ENCODE measurements at regions not wholly inside any gene's neighbourhood (a gene's known extent, or its start where the extent isn't known, plus 50 kb on each side); places are given as distances from the start of the nearest gene placed in this dataset.
"Not testable (repeated sequence)": the region's sequence is repeated elsewhere in the genome, so short reads cannot be mapped to it uniquely, and the experiment has no call there.

DNA sequence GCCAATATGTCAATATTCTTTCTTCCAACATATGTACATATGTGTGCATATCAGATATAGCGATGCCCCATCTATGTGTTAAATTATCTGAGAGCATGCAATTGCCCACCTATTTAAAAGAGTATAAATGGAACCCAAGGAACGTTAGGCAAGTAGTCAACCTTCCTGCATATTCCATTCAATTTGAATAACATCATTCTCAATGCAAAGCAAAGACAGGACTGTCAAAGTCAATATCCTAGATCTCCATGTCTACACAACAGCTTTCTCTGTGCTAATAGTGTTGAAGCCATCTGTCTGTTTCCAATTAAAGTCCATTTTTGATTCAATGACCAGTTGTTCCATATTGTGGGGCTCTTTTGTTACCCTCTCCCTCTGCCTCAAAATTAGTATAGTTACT is 85.3 kb upstream of the COX7C start:
- Mint-ChIP-seq H3K36me3 (no peaks in the 10 kb centered on the region), H3K9me3 (no peaks in the 10 kb centered on the region), H3K27ac (no peak overlapping the region)
- no peak for DNase-seq (ENCODE audit: low spot score in 2 of 2)
- ATAC-seq = no peak

DNA sequence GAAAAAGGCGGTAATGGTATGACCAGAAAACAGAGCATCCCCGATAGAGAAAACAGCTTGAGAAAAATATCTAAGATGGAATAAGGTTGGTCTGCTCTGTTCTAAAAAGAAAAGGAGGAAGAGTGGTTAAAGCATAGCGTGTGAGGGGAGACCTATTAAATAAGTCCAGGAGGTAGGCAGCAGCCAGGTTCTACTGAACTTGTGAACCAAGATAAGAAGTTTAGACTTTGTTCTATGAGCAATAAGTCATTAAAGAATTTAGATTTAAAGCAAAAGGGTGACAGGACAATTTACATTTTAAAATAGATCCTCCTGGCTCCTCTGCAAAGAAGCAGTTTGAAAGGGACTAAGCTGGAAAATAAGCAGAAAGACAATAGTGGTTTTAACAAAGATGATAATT is 81.3 kb upstream of the COX7C start:
- no peak for DNase-seq (ENCODE audit: low spot score in 2 of 2)
- Mint-ChIP-seq H3K27ac (no peak overlapping the region), H3K9me3 (no peaks in the 10 kb centered on the region), H3K36me3 (no peaks in the 10 kb centered on the region)
- ATAC-seq = no peak

DNA sequence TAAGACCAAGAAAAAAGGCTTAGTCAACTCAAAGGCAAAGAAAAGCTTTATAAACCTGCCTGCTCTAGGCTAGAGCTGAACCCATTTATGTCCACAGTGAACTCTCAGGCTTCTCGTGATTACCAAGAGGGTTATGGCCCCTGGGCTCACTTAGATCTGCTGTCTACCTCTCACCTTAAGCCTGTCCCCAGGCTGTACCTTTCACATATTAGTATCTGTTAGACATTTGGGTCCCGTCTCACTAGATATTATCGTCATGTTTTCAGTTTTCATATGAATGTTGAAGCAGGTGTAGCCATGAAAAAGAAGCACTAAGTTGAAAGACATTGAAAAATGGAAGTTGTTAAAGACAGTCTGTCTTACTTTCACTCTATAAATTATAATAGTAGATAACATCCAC is 75.2 kb upstream of the COX7C start:
- no peaks in the 10 kb centered on the region for H3K9me3 Mint-ChIP-seq
- H3K36me3 Mint-ChIP-seq = no peaks in the 10 kb centered on the region
- H3K27ac Mint-ChIP-seq = no peak overlapping the region
- ATAC-seq (no peak), DNase-seq (ENCODE audit: low spot score in 2 of 2) (no peak)

DNA sequence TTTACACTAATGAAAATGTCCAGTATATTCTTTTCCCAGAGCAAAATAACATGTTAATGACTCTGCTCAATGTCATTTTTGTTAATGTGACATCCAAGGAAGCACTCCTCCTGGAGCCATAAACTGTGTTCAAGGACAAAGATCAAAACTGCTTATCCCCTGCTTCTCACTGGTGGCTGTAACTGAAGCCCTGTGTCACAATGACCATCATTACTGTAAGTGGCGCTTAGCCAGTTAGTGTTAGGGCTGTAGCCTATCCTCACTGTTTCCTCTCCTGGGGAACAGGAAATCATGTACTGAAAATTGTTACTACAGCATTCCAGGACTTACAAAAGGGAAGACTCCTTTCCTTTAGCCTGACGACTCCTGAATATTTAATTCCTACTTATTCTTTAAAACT is 71.7 kb upstream of the COX7C start:
- DNase-seq (ENCODE audit: low spot score in 2 of 2) (no peak), ATAC-seq (no peak)
- Mint-ChIP-seq H3K9me3 (no peaks in the 10 kb centered on the region), H3K27ac (no peak overlapping the region), H3K36me3 (no peaks in the 10 kb centered on the region)

DNA sequence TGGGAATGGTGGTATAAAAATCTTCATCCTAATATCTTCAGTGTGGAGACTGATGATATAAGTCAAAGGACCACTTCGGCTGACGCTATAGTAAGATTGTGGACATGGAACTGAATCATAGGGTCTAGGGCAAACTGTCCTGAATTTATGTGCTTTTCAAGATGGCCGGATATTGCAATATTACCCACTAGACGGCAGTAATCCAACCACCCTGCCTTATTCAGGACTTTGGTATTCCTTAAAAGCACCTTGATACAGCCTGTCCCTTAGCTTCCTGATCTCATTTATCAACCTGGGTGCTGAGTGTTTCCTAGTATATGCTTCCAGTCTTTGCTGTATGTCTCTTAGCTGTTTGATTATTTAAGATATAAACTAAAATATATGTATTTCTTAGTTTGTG is 71.2 kb upstream of the COX7C start:
- ATAC-seq = no peak
- DNase-seq (ENCODE audit: low spot score in 2 of 2) = no peak
- no peak overlapping the region for H3K27ac Mint-ChIP-seq
- no peaks in the 10 kb centered on the region for H3K9me3 Mint-ChIP-seq
- H3K36me3 Mint-ChIP-seq = no peaks in the 10 kb centered on the region

DNA sequence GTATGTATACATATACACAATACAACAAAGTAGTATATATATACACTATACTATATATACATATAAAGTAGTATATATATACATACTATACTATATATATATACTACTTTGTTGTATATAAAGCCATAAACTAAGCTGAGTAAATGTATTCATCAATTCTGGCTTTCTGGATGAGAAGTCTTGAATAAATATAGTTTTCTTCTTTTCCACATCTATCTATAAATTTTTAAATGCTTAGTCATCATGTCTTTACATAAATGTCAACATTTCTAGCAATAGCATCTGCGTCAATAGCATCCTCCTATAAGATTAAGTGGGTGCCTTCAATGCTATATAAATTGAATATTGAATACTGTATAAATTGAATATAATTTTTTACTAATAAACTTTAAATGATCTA is 63.1 kb upstream of the COX7C start:
- peaks cover 0 to 3% of the 10 kb centered on the region in 2 donors for H3K9me3 Mint-ChIP-seq
- no peak for ATAC-seq

DNA sequence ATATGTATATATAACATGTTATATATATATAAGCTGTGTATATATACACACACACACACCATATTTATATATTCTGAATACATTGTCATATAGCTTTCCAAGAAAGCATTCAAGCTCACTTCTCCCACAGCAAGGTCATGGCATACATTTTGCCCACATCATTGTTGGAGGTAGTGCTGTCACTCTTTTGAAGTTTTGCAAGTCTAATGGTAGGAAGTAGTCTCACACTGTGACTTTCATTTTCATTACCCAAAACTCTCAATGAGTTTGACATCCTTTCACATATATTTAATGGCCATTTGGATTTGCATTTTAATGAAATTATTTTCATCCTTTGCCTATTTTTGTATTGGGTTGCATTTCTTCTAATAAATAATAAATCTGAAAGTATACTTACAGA is 59.8 kb upstream of the COX7C start:
- ATAC-seq (no peak), DNase-seq (ENCODE audit: low spot score in 2 of 2) (no peak)
- no peaks in the 10 kb centered on the region for H3K36me3 Mint-ChIP-seq
- H3K27ac Mint-ChIP-seq = no peak overlapping the region
- H3K9me3 Mint-ChIP-seq = peaks cover 0 to 3% of the 10 kb centered on the region in 2 donors

More for the DNA sequence above, 63.1 kb upstream of the COX7C start:
- Mint-ChIP-seq H3K27ac (no peak overlapping the region), H3K36me3 (no peaks in the 10 kb centered on the region)
- no peak for DNase-seq (ENCODE audit: low spot score in 2 of 2)

DNA sequence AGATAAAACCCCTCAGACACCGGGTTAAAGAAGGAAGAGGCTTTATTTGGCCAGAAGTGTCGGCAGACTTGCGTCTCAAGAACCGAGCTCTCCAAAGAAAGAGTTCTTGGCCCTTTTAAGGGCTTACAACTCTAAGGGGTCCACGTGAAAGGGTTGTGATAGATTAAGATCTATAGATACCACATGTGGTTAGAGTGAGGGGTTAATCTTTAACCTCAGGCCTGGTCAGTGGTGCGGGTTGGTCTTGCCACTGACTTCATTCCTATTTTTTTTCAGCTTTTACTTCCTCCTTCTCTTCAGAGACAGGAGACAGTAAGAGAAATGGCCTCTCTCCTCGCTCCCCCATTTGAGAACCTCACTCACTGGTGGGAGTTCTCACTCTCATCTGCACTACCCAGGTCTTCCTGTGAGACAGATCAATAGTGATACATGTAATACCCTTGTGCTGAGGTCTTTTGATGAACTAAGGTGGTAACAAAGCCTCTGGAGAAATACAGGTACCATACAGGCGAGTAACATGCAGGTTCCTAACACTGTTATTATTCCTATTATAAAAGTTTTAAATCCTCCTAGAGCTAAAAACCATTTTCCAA is 52.4 kb upstream of the COX7C start:
- Mint-ChIP-seq H3K9me3 (no peaks in the 10 kb centered on the region), H3K27ac (no peak overlapping the region), H3K36me3 (no peaks in the 10 kb centered on the region)
- ATAC-seq = no peak
- DNase-seq (ENCODE audit: low spot score in 2 of 2) = no peak

DNA sequence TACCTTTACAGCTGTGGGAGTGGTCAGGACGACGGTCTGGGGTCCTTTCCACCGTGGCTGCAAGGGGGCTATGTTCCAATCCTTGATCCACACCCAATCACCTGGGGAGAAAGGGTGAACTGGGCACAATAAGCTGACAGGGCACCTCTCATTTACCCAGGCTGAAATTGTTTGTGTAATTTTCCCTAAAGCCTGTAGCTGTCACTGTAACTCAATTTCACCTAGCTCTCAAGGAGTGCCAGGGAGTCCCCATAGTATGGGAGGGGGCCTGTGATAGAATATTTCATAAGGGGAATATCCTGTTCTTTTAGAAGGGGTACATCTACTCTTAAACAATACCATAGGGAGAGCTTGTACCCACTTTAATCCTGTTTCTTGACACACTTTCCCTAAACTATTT is 51.7 kb upstream of the COX7C start:
- ATAC-seq; H3K36me3 Mint-ChIP-seq; DNase-seq (ENCODE audit: low spot score in 2 of 2); H3K9me3 Mint-ChIP-seq; H3K27ac Mint-ChIP-seq: not testable (repeated sequence)

Measured in activated naive CD4-positive, alpha-beta T cell treated with anti-CD3 and anti-CD28 coated beads, Interleukin-2, amount 50 U/mL, for 72 hours (primary cell).